ENCODE measurements at regions not wholly inside any gene's neighbourhood (a gene's known extent, or its start where the extent isn't known, plus 50 kb on each side); places are given as distances from the start of the nearest gene placed in this dataset.

DNA sequence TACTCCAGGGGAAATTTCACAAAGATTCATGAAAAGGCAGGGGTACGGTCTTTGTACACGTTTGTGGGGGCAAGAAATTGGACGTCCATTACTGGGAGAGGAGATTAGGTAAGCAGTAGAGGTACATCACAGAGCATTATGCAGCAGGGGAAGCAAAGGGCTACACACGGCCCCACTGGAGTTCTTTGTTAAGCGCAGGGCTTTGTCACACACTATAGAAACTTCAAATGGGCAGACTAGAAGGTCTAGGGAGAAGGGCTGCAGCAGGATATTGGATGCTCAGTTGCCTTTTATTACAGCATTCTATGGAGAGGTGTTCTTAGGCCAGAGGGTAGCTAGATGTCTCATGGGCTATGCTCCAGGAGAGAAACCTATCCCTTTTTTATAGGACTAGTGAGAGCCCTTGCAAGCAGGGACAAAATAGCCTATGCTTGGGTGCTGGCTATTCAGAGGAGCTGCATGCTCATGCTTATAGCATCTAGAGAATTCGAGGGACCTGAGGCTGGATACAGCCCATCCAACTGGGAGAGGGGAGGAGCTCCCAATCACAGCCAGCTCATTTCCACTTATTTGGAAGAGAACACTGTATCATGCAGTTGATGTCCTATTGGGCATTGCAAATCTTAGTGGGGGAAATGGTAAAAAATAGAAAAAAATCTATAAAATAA lies 506.4 kb upstream of the ADAMTS9 start:
- TF ChIP-seq FOSL1 (IDR thresholded peaks at IDR 0.05; ENCODE audit: low read depth) (no peak), CTCF (IDR thresholded peaks at IDR 0.05 in 2 of 3, conservative IDR thresholded peaks at IDR 0.05 in 1 of 3; ENCODE audit: borderline replicate concordance in 1 of 3, insufficient read depth in 1 of 3, low read depth in 2 of 3, low read length in 2 of 3) (no peak), ZNF274 (IDR thresholded peaks at IDR 0.05; ENCODE audit: low read depth, low read length) (no peak), POLR2A (IDR thresholded peaks at IDR 0.05; ENCODE audit: borderline replicate concordance, extremely low read depth, insufficient read depth, insufficient read length) (no peak), ZFX (IDR thresholded peaks at IDR 0.05) (no peak), EZH2 (IDR thresholded peaks at IDR 0.05) (no peak), EZH2phosphoT487 (IDR thresholded peaks at IDR 0.05; ENCODE audit: borderline replicate concordance) (no peak), POLR2AphosphoS5 (IDR thresholded peaks at IDR 0.05; ENCODE audit: low read depth, low read length) (no peak), JUND (IDR thresholded peaks at IDR 0.05) (no peak)
- TF ChIP-seq, protein P1, sequence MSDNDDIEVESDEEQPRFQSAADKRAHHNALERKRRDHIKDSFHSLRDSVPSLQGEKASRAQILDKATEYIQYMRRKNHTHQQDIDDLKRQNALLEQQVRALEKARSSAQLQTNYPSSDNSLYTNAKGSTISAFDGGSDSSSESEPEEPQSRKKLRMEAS (IDR thresholded peaks at IDR 0.05): no peak
